ENCODE measurements at regions not wholly inside any gene's neighbourhood (a gene's known extent, or its start where the extent isn't known, plus 50 kb on each side); places are given as distances from the start of the nearest gene placed in this dataset.

- H4K20me1 ChIP-seq (ENCODE audit: control insufficient read depth, extremely low read depth, insufficient read depth, low read length), result no peaks in the 10 kb centered on the region
- H3K9me3 ChIP-seq (ENCODE audit: control insufficient read depth, low read depth, low read length), result peaks cover 2% of the 10 kb centered on the region
- H3K4me1 ChIP-seq (ENCODE audit: control insufficient read depth, extremely low read depth, insufficient read depth, low read length), result no peaks in the 10 kb centered on the region
- no peak for TF ChIP-seq EZH2 (IDR thresholded peaks at IDR 0.05; ENCODE audit: low read length)
- TF ChIP-seq CTCF (optimal IDR thresholded peaks at IDR 0.05 in 1 of 3, IDR thresholded peaks at IDR 0.05 in 1 of 3, conservative IDR thresholded peaks at IDR 0.05 in 1 of 3; ENCODE audit: extremely low read depth in 1 of 3, insufficient read depth in 2 of 3, low read length in 3 of 3), result no peak
- no peaks in the 10 kb centered on the region for H3K27me3 ChIP-seq (ENCODE audit: control insufficient read depth, extremely low read depth, insufficient read depth, low read length)
- H2AFZ ChIP-seq (ENCODE audit: control insufficient read depth, low read length), result no peak overlapping the region
- H3K79me2 ChIP-seq (ENCODE audit: control insufficient read depth, insufficient read depth, low read length), result no peaks in the 10 kb centered on the region
- DNase-seq (ENCODE audit: low read depth, low spot score) (no peak), FAIRE-seq (no peak)
- no peak overlapping the region for H3K4me2 ChIP-seq (ENCODE audit: control insufficient read depth, extremely low read depth, insufficient read depth, low read depth, low read length)
- H3K9ac ChIP-seq (ENCODE audit: control insufficient read depth, extremely low read depth, insufficient read depth, low read length), result no peak overlapping the region
- no peaks in the 10 kb centered on the region for H3K36me3 ChIP-seq (ENCODE audit: control insufficient read depth in 2 of 2, extremely low read depth in 1 of 2, insufficient read depth in 2 of 2, low read length in 2 of 2)
- no peaks in the 10 kb centered on the region for H3K9me1 ChIP-seq (ENCODE audit: control insufficient read depth, extremely low read depth, insufficient read depth, low read length)
- dilution Hi-C loops (cut with MboI; ENCODE audit: extremely low pct_ligation_motif_present, low sequenced_read_pairs), result no loop called here
- no peak overlapping the region for H3K4me3 ChIP-seq (ENCODE audit: control insufficient read depth in 2 of 3, extremely low read depth in 1 of 3, insufficient read depth in 2 of 3, low read depth in 1 of 3, low read length in 3 of 3)
- no peak overlapping the region for H3K27ac ChIP-seq (ENCODE audit: control insufficient read depth, insufficient read depth, low read length)
Measured at GRCh38 chr2:103529798-103530502, 768.1 kb downstream of the TMEM182 start.

- TF ChIP-seq EZH2 (IDR thresholded peaks at IDR 0.05; ENCODE audit: low read length) (no peak), CTCF (optimal IDR thresholded peaks at IDR 0.05 in 1 of 3, IDR thresholded peaks at IDR 0.05 in 1 of 3, conservative IDR thresholded peaks at IDR 0.05 in 1 of 3; ENCODE audit: extremely low read depth in 1 of 3, insufficient read depth in 2 of 3, low read length in 3 of 3) (no peak)
- H3K4me1 ChIP-seq (ENCODE audit: control insufficient read depth, extremely low read depth, insufficient read depth, low read length), result no peaks in the 10 kb centered on the region
- H3K36me3 ChIP-seq (ENCODE audit: control insufficient read depth in 2 of 2, extremely low read depth in 1 of 2, insufficient read depth in 2 of 2, low read length in 2 of 2), result no peaks in the 10 kb centered on the region
- no peak overlapping the region for H3K9ac ChIP-seq (ENCODE audit: control insufficient read depth, extremely low read depth, insufficient read depth, low read length)
- H3K4me3 ChIP-seq (ENCODE audit: control insufficient read depth in 2 of 3, extremely low read depth in 1 of 3, insufficient read depth in 2 of 3, low read depth in 1 of 3, low read length in 3 of 3), result no peak overlapping the region
- DNase-seq (ENCODE audit: low read depth, low spot score), result no peak
- H3K79me2 ChIP-seq (ENCODE audit: control insufficient read depth, insufficient read depth, low read length), result no peaks in the 10 kb centered on the region
- H3K4me2 ChIP-seq (ENCODE audit: control insufficient read depth, extremely low read depth, insufficient read depth, low read depth, low read length), result no peak overlapping the region
- dilution Hi-C loops (cut with MboI; ENCODE audit: extremely low pct_ligation_motif_present, low sequenced_read_pairs), result no loop called here
- H3K9me1 ChIP-seq (ENCODE audit: control insufficient read depth, extremely low read depth, insufficient read depth, low read length), result no peaks in the 10 kb centered on the region
- no peaks in the 10 kb centered on the region for H3K27me3 ChIP-seq (ENCODE audit: control insufficient read depth, extremely low read depth, insufficient read depth, low read length)
- H3K9me3 ChIP-seq (ENCODE audit: control insufficient read depth, low read depth, low read length), result no peaks in the 10 kb centered on the region
- FAIRE-seq, result no peak
- no peak overlapping the region for H3K27ac ChIP-seq (ENCODE audit: control insufficient read depth, insufficient read depth, low read length)
- no peaks in the 10 kb centered on the region for H4K20me1 ChIP-seq (ENCODE audit: control insufficient read depth, extremely low read depth, insufficient read depth, low read length)
- H2AFZ ChIP-seq (ENCODE audit: control insufficient read depth, low read length), result no peak overlapping the region
Measured at GRCh38 chr2:103552775-103553174, 790.9 kb downstream of the TMEM182 start.
